ENCODE measurements at regions not wholly inside any gene's neighbourhood (a gene's known extent, or its start where the extent isn't known, plus 50 kb on each side); places are given as distances from the start of the nearest gene placed in this dataset.

DNA sequence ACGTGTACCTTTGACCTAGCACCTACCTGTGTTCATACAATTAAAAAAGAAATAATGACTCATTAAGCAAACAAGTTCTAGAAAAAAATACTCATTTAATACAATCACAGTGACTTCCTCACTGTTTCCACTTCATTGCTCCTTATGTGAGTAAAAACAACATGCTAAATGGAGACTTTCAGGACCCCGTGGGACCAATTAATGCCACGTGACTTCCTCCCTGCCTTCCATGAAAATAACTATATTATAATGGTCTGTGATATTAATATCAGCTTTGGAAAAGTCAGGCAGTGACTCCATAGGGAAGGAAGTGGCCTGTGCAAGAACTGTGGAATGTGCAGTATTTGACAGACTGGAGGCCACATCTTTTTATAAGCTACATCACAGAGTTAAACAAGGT lies 337.8 kb downstream of the HLX start:
- TF ChIP-seq SNAI2 (CRISPR knock-in tag; IDR thresholded peaks at IDR 0.05), result no peak
- TF ChIP-seq TCF4 (CRISPR knock-in tag; IDR thresholded peaks at IDR 0.05; ENCODE audit: borderline replicate concordance), result no peak
- TF ChIP-seq ZNF8 (CRISPR knock-in tag; IDR thresholded peaks at IDR 0.05), result no peak
- TF ChIP-seq ARNTL (CRISPR knock-in tag; IDR thresholded peaks at IDR 0.05; ENCODE audit: borderline replicate concordance, low read depth), result no peak
- no peak for TF ChIP-seq OSR1 (CRISPR knock-in tag; IDR thresholded peaks at IDR 0.05)
- no peak for TF ChIP-seq ZFP3 (CRISPR knock-in tag; IDR thresholded peaks at IDR 0.05)
- TF ChIP-seq RARB (CRISPR knock-in tag; IDR thresholded peaks at IDR 0.05), result no peak
- TF ChIP-seq ZNF70 (CRISPR knock-in tag; IDR thresholded peaks at IDR 0.05), result no peak
